C4-2B (cell line): ENCODE measurements at regions not wholly inside any gene's neighbourhood (a gene's known extent, or its start where the extent isn't known, plus 50 kb on each side); places are given as distances from the start of the nearest gene placed in this dataset.

Experiments used
- H3K27ac ChIP-seq: fragments of 450-650 bp; 2 replicates; pipeline ENCODE4 v1.5.1; 2017
- ZFX ChIP-seq: fragments of 450-650 bp; IDR thresholded peaks from 2 replicates; pipeline ENCODE4 v1.6.1; 2017
- TF ChIP-seq, protein P1 (sequence below): fragments of 450-650 bp; conservative IDR thresholded peaks from 2 replicates; pipeline ENCODE4 v1.5.1; 2017; ENCODE audit warnings: mild to moderate bottlenecking

DNA sequence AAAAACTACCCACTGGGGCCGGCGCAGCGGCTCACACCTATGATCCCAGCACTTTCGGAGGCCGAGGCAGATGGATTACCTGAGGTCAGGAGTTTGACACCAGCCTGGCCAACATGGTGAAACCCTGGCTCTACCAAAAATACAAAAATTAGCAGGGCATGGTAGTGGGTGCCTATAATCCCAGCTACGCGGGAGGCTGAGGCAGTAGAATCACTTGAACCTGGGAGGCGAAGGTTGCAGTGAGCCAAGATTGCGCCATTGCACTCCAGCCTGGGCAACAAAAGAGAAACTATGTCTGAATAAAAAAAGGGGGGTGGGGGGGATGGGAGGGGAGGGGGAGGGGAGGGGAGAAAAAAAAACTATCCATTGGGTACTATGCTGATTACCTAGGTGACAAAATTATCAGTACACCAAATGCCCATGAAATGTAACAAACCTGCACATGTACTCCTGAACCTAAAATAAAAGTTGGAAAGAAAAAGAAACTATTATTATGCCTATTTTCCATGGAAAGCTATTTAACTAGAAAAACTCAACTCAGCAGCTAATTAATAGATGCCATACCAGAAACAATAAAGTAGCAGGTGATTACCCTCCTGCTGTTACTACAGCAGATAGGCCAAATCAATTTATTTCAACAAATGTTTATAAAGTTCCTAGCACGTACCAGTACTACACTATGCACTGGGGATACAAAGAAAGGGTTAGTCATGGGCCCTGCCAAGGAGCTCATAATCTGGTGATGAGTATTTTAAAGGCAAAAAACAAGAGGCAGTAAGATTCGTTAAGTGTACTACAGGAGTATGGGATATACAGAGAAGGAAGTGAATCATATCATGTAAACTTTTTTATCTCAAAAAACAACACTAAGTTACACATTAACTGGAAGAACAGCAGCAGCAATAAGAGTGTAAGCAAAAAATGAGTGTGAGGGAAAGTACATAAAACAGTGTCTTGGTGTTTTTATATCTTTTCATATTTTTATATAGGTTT, 112.8 kb upstream of the SLC39A10 start:
- H3K27ac ChIP-seq: no peak overlapping the region
- TF ChIP-seq, protein P1, sequence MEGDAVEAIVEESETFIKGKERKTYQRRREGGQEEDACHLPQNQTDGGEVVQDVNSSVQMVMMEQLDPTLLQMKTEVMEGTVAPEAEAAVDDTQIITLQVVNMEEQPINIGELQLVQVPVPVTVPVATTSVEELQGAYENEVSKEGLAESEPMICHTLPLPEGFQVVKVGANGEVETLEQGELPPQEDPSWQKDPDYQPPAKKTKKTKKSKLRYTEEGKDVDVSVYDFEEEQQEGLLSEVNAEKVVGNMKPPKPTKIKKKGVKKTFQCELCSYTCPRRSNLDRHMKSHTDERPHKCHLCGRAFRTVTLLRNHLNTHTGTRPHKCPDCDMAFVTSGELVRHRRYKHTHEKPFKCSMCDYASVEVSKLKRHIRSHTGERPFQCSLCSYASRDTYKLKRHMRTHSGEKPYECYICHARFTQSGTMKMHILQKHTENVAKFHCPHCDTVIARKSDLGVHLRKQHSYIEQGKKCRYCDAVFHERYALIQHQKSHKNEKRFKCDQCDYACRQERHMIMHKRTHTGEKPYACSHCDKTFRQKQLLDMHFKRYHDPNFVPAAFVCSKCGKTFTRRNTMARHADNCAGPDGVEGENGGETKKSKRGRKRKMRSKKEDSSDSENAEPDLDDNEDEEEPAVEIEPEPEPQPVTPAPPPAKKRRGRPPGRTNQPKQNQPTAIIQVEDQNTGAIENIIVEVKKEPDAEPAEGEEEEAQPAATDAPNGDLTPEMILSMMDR: no peak
- TF ChIP-seq ZFX: no peak

DNA sequence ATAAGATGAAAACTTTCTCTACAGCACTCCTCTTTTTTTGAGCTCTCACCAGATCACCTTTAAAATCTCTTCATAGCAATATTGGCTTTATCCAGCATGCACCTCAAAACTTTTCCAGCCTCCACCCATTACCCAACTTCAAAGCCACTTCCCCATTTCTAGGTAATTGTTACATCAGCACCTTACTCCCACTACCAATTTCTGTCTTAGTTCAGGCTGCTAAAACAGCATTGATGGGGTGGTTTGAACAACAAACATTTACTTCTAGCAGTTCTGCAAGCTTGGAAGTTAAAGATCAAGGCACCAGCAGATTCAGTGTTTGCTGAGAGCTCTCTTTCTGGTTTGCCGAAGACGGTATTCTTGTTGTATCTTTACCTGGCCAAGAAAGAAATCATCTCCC, 114.0 kb upstream of the SLC39A10 start:
- H3K27ac ChIP-seq: no peak overlapping the region
- TF ChIP-seq ZFX: no peak
- TF ChIP-seq, protein P1: no peak

DNA sequence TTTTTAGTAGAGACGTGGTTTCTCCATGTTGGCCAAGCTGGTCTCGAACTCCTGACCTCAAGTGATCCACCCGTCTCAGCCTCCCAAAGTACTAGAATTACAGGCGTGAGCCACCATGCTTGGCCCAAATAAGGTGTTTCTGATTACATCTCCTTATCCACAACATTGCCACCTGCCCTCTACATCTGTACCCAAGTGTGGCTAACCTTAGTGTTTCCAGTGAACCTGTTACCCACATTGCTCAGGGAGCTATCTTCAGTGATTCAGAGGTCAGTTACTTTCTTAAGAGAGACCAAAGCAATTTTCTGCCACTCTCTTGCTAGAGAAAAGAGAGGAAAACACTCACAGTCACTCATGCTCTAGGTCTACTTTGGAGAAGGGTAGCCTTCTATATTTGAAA, 115.0 kb upstream of the SLC39A10 start:
- TF ChIP-seq, protein P1: no peak
- no peak for TF ChIP-seq ZFX

DNA sequence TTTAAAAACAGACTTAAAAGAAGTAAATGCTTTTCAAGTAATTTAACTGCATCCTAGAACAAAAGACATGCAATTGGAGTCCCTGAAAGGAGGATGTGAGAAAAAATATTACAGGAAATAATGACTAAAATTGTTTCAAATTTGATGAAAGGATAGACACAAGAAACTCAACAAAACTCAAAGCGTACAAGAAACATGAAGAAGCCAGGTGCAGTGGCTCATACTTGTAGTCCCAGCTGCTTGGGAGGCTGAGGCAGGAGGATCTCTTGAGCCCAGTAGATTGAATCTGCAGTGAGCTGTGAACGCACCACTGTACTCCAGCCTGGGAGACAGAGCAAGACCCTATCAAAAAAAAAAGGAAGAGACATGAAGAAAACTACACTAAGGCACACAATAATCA, 118.1 kb upstream of the SLC39A10 start:
- TF ChIP-seq, protein P1: no peak
- no peak for TF ChIP-seq ZFX

More for the DNA sequence above, 115.0 kb upstream of the SLC39A10 start:
- H3K27ac ChIP-seq: no peak overlapping the region

DNA sequence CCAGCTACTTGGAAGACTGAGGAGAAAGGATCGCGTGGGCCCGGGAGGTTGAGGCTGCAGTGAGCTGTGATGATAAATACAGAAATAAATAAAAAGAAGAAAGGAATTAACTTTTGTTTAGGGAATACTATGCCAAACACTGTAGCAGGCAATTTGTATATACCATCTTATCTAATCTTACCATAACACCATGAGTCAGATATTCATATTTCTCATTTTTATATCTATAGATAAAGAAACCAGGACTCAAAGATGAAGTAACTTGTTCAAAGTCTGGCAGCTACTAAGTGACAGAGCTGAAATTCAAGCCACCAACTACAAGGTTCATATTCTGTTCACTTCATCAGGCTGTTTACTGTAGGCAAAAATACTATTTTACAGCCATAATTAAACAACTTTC, 119.2 kb upstream of the SLC39A10 start:
- H3K27ac ChIP-seq: no peak overlapping the region
- no peak for TF ChIP-seq ZFX
- TF ChIP-seq, protein P1: no peak

More for the DNA sequence above, 118.1 kb upstream of the SLC39A10 start:
- H3K27ac ChIP-seq: no peak overlapping the region

DNA sequence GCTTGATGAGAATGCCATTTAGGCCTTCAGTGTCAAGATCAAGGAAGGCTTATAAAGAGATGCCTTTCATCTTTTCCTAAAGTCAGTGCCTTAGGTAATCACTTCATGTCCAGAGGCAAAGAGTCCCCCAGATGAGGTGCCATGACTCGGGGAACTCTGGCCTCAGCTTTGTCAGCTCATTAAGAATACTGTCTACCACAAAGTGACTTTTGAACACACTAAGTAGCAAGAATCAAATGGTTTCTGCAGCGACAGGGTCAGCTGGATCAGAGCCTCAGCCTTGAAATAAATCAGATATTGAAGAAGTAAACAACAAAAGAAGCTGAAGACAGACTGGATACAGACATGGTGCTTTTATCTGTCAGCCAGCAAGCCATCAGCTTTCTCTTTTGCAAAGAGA, 120.1 kb upstream of the SLC39A10 start:
- TF ChIP-seq, protein P1: no peak
- no peak for TF ChIP-seq ZFX
- no peak overlapping the region for H3K27ac ChIP-seq

DNA sequence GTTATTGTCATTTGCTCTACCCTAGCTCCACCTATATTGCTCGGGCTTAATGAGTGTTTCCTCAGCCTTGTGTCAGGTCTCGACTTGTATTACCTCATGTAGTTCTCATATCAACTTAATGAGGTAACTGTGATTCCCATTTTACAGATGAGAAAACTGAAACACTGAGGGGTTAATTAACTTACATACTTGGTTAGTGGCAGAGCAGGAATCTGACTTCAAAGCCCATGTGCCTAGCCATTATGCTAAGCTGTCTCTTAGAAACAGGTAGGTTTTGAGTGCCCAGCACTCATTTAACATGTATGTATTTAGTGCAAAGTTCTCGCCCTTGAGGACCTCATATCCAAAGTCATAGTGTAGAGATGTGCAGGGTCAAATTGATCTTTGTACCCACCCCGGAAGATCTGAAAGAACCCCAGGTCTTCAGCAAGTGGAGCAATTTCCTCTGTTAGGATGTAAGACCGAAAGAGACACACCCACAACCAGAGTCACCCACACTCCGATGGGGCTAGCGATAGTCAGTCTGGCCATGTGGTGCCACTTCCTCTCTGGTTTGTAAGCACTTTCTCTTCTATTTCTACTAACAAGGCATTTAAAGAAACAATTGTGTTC, 121.0 kb upstream of the SLC39A10 start:
- TF ChIP-seq, protein P1: no peak
- no peak for TF ChIP-seq ZFX

More for the DNA sequence above, 121.0 kb upstream of the SLC39A10 start:
- H3K27ac ChIP-seq: no peak overlapping the region
